Lower leg skin (tissue), 4 donors: ENCODE measurements at regions not wholly inside any gene's neighbourhood (a gene's known extent, or its start where the extent isn't known, plus 50 kb on each side); places are given as distances from the start of the nearest gene placed in this dataset.

Experiments used
- DNase-seq, 2 donors: peaks; one replicate each; pipeline ENCODE4 v3.0.0-alpha.2; 2019; ENCODE audit warnings: low spot score in 2 of 2
- H3K4me3 ChIP-seq: fragments of 200-600 bp; sonication (generic); 2 replicates; pipeline ENCODE4 v1.5.1; 2017; ENCODE audit warnings: mild to moderate bottlenecking, low read depth; ENCODE audit not compliant: poor library complexity, severe bottlenecking
- POLR2A ChIP-seq, 2 donors: fragments of 450-650 bp; IDR thresholded peaks; one replicate each; pipeline ENCODE4 v1.6.1; 2016 to 2017; ENCODE audit warnings: antibody characterized with exemption in 2 of 2, mild to moderate bottlenecking in 1 of 2, moderate library complexity in 1 of 2
- WGBS, 2 donors: methylation state at CpG; one replicate each; pipeline ENCODE4 v1.1.5; 2018; 5-methylcytosine and 5-hydroxymethylcytosine counted together
- intact Hi-C: fragments of 100-400 bp; cut with DNase I; formaldehyde crosslinking; loops from one replicate; pipeline ENCODE4 v1.15.0; 2023; ENCODE audit warnings: low total_unique reads
- TF ChIP-seq, protein P1 (sequence below), 3 donors: fragments of 450-650 bp; IDR thresholded peaks; one replicate each; pipeline ENCODE4 v1.5.1; 2016; ENCODE audit warnings: antibody characterized with exemption in 3 of 3, mild to moderate bottlenecking in 3 of 3, moderate library complexity in 2 of 3

DNA sequence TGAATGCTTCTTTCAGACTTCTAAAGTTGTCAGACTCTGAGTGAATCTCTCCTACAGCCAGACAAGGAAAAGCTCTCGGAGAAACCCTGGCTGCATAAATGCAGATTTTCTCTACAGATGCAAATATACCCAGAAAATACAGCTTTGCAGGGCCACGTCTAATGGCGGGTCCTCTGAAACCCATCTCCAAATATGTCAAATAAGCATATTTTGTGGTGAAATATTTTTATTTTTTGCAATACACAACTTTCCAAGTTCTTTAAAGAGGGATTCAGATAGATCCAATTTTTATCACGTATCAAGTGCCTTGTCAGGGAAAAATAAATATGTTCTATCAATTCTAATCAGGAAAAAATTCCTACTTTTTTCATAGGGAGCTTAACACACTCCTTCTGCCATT is 229.4 kb downstream of the SI start:
- no peak for DNase-seq
- intact Hi-C loops, result no loop called here
- no peak overlapping the region for H3K4me3 ChIP-seq
- 83 to 84% methylated on average over 4 of the region's 4 CpGs for WGBS, 2 donors
- TF ChIP-seq POLR2A (IDR thresholded peaks at IDR 0.05), result no peak
- TF ChIP-seq, protein P1, sequence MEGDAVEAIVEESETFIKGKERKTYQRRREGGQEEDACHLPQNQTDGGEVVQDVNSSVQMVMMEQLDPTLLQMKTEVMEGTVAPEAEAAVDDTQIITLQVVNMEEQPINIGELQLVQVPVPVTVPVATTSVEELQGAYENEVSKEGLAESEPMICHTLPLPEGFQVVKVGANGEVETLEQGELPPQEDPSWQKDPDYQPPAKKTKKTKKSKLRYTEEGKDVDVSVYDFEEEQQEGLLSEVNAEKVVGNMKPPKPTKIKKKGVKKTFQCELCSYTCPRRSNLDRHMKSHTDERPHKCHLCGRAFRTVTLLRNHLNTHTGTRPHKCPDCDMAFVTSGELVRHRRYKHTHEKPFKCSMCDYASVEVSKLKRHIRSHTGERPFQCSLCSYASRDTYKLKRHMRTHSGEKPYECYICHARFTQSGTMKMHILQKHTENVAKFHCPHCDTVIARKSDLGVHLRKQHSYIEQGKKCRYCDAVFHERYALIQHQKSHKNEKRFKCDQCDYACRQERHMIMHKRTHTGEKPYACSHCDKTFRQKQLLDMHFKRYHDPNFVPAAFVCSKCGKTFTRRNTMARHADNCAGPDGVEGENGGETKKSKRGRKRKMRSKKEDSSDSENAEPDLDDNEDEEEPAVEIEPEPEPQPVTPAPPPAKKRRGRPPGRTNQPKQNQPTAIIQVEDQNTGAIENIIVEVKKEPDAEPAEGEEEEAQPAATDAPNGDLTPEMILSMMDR (IDR thresholded peaks at IDR 0.05), result no peak

DNA sequence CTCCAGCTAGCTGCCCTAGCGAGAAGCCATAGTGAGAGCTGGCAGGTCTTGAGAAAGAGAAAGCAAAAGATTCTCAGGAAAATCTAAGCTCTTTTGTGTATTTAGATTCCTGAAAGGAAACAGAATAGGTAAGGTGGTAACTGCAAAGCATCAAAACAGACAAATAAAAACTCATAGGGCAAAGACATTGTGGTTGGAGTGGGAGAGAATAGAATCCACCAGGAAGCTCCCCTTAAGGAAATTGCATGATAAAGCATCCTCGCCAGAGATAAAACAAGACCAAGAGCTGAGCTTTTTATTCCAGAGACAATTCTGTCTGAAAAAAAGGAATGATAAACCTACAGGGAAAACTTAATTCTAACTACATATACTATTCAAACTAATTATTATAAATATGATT is 232.6 kb downstream of the SI start:
- no peak for DNase-seq
- intact Hi-C loops, result no loop called here
- TF ChIP-seq POLR2A (IDR thresholded peaks at IDR 0.05), result no peak
- TF ChIP-seq, protein P1 (IDR thresholded peaks at IDR 0.05), result no peak
- no peak overlapping the region for H3K4me3 ChIP-seq
- WGBS, 2 donors, result 87 to 93% methylated on average over 2 of the region's 2 CpGs

DNA sequence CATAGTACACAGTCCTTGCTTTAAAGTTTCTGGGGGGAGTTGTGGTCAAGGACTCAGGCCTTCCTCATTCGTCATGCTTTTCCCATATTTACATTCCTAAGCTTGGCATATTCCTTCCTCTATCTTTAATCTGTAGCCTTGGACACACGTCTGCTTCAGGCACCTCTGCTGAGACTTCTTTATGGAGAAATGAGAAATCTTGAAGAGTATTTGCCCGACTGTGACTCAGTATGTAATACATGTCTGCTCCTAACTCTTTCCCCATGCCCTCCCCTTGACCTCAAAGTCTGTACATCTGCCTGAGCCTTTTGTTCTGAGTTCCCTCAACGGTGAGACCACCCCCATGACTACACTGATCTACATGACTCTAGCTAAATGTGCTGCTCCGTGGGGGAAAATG is 246.1 kb downstream of the SI start:
- WGBS, 2 donors, result 69 to 72% methylated on average over 5 of the region's 5 CpGs
- TF ChIP-seq, protein P1 (IDR thresholded peaks at IDR 0.05), result no peak
- TF ChIP-seq POLR2A (IDR thresholded peaks at IDR 0.05), result no peak
- H3K4me3 ChIP-seq, result no peak overlapping the region
- no peak for DNase-seq
- intact Hi-C loops, result no loop called here

DNA sequence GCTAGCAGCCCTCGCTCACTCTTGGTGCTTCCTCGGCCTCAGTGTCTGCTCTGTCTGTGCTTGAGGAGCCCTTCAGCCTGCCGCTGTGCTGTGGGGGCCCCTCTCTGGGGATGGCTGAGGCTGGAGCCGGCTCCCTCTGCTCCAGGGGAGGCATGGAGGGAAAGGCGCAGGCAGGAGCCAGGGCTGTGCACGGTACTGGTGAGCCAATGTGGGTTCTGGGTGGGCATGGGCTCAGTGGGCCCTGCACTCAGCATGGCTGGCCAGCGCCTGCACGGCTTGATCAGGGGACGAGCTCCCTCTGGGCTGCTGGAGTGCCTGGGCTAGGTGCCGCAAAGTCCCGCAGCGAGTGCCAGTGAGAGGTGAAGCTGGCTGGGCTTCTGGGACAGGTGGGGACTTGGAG is 260.0 kb downstream of the SI start:
- TF ChIP-seq, protein P1 (IDR thresholded peaks at IDR 0.05), result no peak
- no peak for TF ChIP-seq POLR2A (IDR thresholded peaks at IDR 0.05)
- no peak overlapping the region for H3K4me3 ChIP-seq
- 94 to 96% methylated on average over 6 to 12 of the region's 12 CpGs for WGBS, 2 donors
- no peak for DNase-seq
- intact Hi-C loops, result no loop called here

DNA sequence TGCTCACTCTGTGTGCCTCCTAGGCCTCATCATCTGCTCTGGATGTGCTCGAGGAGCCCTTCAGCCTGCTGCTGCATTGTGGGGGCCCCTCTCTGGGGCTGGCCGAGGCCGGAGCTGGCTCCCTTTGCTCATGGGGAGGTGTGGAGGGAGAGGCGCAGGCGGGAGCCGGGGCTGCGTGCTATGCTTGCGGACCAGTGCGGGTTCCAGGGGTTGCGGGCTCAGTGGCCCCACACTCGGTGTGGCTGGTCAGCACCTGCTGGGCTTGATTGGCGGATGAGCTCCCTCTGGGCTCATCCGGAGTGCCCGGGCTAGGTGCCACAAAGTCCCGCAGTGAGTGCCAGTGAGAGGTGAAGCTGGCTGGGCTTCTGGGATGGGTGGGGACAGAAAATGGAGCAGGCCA is 264.2 kb downstream of the SI start:
- intact Hi-C loops, result no loop called here
- no peak overlapping the region for H3K4me3 ChIP-seq
- no peak for DNase-seq
- TF ChIP-seq, protein P1 (IDR thresholded peaks at IDR 0.05), result no peak
- no peak for TF ChIP-seq POLR2A (IDR thresholded peaks at IDR 0.05)
- 90 to 93% methylated on average over 12 to 15 of the region's 15 CpGs for WGBS, 2 donors

DNA sequence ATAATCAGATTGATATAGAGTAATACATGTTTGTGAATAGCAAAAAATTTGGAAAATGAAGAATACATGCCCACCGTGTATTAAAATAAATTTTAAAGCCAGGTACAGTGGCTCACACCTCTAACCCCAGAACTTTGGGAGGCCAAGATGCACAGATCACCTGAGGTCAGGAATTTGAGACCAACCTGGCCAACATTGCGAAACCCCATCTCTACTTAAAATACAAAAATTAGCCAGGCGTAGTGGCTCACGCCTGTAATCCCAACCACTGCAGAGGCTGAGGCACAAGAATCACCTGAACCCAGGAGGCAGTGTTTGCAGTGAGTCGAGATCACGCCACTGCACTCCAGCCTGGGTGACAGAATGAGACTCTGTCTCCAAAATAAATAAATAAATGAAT is 266.3 kb downstream of the SI start:
- DNase-seq, result no peak
- intact Hi-C loops, result no loop called here
- no peak overlapping the region for H3K4me3 ChIP-seq
- no peak for TF ChIP-seq POLR2A (IDR thresholded peaks at IDR 0.05)
- TF ChIP-seq, protein P1 (IDR thresholded peaks at IDR 0.05), result no peak
- 86 to 93% methylated on average over 6 of the region's 6 CpGs for WGBS, 2 donors
